Astrocyte of the cerebellum (primary cell): ENCODE measurements at regions not wholly inside any gene's neighbourhood (a gene's known extent, or its start where the extent isn't known, plus 50 kb on each side); places are given as distances from the start of the nearest gene placed in this dataset.

Experiments used
- DNase-seq: peaks from one replicate; pipeline ENCODE4 v3.0.0-alpha.2; 2011; ENCODE audit warnings: low read depth
- H3K4me3 ChIP-seq: 2 replicates; pipeline ENCODE4 v1.5.1; 2011; ENCODE audit warnings: mild to moderate bottlenecking, low read depth, low read length, moderate library complexity
- in situ Hi-C: cut with HindIII; loops from 2 replicates; pipeline ENCODE4 v1.10.0; 2017; ENCODE audit warnings: low sequenced_read_pairs
- TF ChIP-seq, protein P1 (sequence below): IDR thresholded peaks from 2 replicates; pipeline ENCODE4 v1.5.1; 2012; ENCODE audit warnings: low read length, low read depth, moderate library complexity, mild to moderate bottlenecking; ENCODE audit errors: missing control alignments

GRCh38 chr3:159854500-159855124, 134.0 kb upstream of the IL12A start:
- in situ Hi-C loops = no loop called here
- TF ChIP-seq, protein P1, sequence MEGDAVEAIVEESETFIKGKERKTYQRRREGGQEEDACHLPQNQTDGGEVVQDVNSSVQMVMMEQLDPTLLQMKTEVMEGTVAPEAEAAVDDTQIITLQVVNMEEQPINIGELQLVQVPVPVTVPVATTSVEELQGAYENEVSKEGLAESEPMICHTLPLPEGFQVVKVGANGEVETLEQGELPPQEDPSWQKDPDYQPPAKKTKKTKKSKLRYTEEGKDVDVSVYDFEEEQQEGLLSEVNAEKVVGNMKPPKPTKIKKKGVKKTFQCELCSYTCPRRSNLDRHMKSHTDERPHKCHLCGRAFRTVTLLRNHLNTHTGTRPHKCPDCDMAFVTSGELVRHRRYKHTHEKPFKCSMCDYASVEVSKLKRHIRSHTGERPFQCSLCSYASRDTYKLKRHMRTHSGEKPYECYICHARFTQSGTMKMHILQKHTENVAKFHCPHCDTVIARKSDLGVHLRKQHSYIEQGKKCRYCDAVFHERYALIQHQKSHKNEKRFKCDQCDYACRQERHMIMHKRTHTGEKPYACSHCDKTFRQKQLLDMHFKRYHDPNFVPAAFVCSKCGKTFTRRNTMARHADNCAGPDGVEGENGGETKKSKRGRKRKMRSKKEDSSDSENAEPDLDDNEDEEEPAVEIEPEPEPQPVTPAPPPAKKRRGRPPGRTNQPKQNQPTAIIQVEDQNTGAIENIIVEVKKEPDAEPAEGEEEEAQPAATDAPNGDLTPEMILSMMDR = no peak
- peak; percentile 84 for DNase-seq
- H3K4me3 ChIP-seq = peak overlapping the region; percentile 4

- in situ Hi-C loops = no loop called here
- no peak overlapping the region for H3K4me3 ChIP-seq
Measured at GRCh38 chr3:159855599-159856346, 132.9 kb upstream of the IL12A start.

DNA sequence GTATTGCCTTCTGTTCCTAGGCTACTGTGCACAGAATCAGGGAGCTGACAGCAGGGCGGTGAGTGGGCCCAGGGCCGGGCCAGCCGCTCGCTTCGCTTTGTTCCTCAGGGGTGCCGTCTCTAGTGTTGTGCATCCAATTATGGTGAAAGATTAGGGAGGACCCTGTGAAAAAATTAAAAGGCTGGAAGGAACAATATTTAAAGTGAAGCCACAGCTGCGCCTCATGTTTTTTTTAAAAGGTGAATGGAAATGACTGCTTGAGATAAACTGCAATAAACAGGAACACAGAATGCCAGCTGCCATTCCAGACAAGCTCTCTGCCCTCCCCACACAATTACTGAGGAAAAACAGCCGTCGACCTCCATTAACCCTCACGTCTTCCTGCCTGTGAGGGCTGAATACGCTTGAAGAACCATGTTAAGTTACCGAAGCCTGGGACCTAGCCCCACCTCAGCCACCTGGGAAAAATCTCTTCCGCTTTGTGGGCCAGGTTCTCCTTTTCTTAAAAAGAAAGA, 132.0 kb upstream of the IL12A start:
- in situ Hi-C loops = no loop called here
- no peak for DNase-seq
- H3K4me3 ChIP-seq = no peak overlapping the region
- TF ChIP-seq, protein P1 = no peak

More at GRCh38 chr3:159855599-159856346, 132.9 kb upstream of the IL12A start:
- TF ChIP-seq, protein P1 = no peak
- DNase-seq = no peak

GRCh38 chr3:159857840-159858239, 130.8 kb upstream of the IL12A start:
- in situ Hi-C loops = no loop called here
- H3K4me3 ChIP-seq = no peak overlapping the region
- TF ChIP-seq, protein P1 = no peak
- no peak for DNase-seq

DNA sequence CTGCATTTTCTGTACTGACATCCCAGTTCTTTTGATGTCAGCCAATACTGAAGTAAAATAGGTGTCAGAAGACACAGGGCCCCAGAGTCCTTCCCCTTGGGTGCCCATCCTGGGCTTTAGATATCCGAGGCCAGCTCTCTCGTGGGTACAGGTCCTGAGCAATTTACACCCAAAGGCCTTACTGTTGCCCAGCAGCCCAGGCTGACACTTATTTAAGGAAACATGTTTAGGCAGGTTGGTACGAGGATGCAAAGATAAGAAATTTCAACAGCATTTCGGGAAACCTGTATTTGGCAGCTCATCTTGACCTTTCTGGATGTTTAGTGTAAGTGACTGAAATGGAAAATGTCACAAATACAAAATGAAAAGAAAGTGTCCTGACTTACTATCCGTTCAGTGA, 130.0 kb upstream of the IL12A start:
- no peak for DNase-seq
- H3K4me3 ChIP-seq = no peak overlapping the region
- in situ Hi-C loops = no loop called here
- TF ChIP-seq, protein P1 = no peak

GRCh38 chr3:159859424-159859823, 129.2 kb upstream of the IL12A start:
- DNase-seq = no peak
- TF ChIP-seq, protein P1 = no peak
- H3K4me3 ChIP-seq = no peak overlapping the region
- in situ Hi-C loops = no loop called here
